GM21786 (cell line): ENCODE measurements at regions not wholly inside any gene's neighbourhood (a gene's known extent, or its start where the extent isn't known, plus 50 kb on each side); places are given as distances from the start of the nearest gene placed in this dataset.

Source experiments
- ATAC-seq: cut with Tn5 transposase; IDR thresholded peaks from one replicate; pipeline ENCODE4 v1.9.1; 2021; ENCODE audit not compliant: unreplicated experiment

- ATAC-seq: no peak
Measured at GRCh38 chr12:59087077-59087673, 166.9 kb upstream of the LRIG3 start.

GRCh38 chr12:59086126-59086525 lies 165.8 kb upstream of the LRIG3 start:
- no peak for ATAC-seq

- no peak for ATAC-seq
Measured at GRCh38 chr12:59085690-59086089, 165.4 kb upstream of the LRIG3 start.

GRCh38 chr12:59084511-59085375 lies 164.4 kb upstream of the LRIG3 start:
- no peak for ATAC-seq

GRCh38 chr12:59082952-59083351 lies 162.6 kb upstream of the LRIG3 start:
- no peak for ATAC-seq

- ATAC-seq: no peak
Measured at GRCh38 chr12:59080101-59080500, 159.8 kb upstream of the LRIG3 start.

- ATAC-seq: no peak
Measured at GRCh38 chr12:59079472-59079871, 159.2 kb upstream of the LRIG3 start.

- ATAC-seq: no peak
Measured at GRCh38 chr12:59079002-59079401, 158.7 kb upstream of the LRIG3 start.

- no peak for ATAC-seq
Measured at GRCh38 chr12:59077575-59078426, 157.5 kb upstream of the LRIG3 start.

- no peak for ATAC-seq
Measured at GRCh38 chr12:59077153-59077552, 156.8 kb upstream of the LRIG3 start.

- ATAC-seq: no peak
Measured at GRCh38 chr12:59076622-59077021, 156.3 kb upstream of the LRIG3 start.

- no peak for ATAC-seq
Measured at GRCh38 chr12:59075968-59076490, 155.7 kb upstream of the LRIG3 start.

GRCh38 chr12:59075141-59075540 lies 154.8 kb upstream of the LRIG3 start:
- ATAC-seq: no peak

GRCh38 chr12:59070322-59070933 lies 150.1 kb upstream of the LRIG3 start:
- ATAC-seq: no peak

GRCh38 chr12:59069516-59069915 lies 149.2 kb upstream of the LRIG3 start:
- no peak for ATAC-seq

- no peak for ATAC-seq
Measured at GRCh38 chr12:59068436-59068835, 148.1 kb upstream of the LRIG3 start.

GRCh38 chr12:59067083-59067482 lies 146.8 kb upstream of the LRIG3 start:
- peak; percentile 60 for ATAC-seq

GRCh38 chr12:59066445-59066844 lies 146.1 kb upstream of the LRIG3 start:
- no peak for ATAC-seq

- ATAC-seq: no peak
Measured at GRCh38 chr12:59059088-59059935, 139.0 kb upstream of the LRIG3 start.

- no peak for ATAC-seq
Measured at GRCh38 chr12:59056966-59057365, 136.7 kb upstream of the LRIG3 start.
